ENCODE measurements at regions not wholly inside any gene's neighbourhood (a gene's known extent, or its start where the extent isn't known, plus 50 kb on each side); places are given as distances from the start of the nearest gene placed in this dataset.

DNA sequence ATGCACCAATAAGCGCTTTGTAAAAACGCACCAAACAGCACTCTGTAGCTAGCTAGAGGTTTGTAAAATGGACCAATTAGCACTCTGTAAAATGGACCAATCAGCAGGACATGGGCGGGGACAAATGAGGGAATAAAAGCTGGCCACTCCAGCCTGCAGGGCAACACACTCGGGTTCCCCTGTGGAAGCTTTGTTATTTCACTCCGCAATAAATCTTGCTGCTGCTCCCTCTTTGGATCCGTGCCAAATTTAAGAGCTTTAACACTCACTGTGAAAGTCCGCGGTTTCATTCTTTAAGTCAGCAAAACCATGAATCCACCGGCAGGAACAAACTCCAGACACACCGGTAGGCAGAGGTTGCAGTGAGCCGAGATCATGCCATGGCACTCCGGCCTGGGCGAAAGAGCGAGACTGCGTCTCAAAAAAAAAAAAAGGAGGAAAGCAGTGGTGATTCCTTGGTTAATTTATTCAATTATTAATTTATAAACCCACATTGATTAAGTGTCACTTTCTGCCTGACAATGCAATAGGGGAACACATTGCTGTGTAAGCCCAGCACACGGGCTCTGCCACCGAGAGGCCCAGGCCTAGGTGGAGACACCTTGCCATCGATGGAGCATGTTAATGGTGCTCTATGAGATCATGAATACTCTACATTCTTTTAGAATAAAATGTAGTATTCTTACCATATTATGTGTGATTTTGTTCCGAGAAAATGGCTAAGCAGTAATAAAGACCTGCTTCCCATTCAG, 687.6 kb upstream of the HS6ST1 start:
- TF ChIP-seq, protein P1, sequence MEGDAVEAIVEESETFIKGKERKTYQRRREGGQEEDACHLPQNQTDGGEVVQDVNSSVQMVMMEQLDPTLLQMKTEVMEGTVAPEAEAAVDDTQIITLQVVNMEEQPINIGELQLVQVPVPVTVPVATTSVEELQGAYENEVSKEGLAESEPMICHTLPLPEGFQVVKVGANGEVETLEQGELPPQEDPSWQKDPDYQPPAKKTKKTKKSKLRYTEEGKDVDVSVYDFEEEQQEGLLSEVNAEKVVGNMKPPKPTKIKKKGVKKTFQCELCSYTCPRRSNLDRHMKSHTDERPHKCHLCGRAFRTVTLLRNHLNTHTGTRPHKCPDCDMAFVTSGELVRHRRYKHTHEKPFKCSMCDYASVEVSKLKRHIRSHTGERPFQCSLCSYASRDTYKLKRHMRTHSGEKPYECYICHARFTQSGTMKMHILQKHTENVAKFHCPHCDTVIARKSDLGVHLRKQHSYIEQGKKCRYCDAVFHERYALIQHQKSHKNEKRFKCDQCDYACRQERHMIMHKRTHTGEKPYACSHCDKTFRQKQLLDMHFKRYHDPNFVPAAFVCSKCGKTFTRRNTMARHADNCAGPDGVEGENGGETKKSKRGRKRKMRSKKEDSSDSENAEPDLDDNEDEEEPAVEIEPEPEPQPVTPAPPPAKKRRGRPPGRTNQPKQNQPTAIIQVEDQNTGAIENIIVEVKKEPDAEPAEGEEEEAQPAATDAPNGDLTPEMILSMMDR (IDR thresholded peaks at IDR 0.05): no peak
- no peak for TF ChIP-seq POLR2A (IDR thresholded peaks at IDR 0.05)

Measured in testis (tissue), 2 donors.